ENCODE measurements at regions not wholly inside any gene's neighbourhood (a gene's known extent, or its start where the extent isn't known, plus 50 kb on each side); places are given as distances from the start of the nearest gene placed in this dataset.
A peak's percentile ranks its signal among the peaks of the same experiment; 100 is the strongest.

DNA sequence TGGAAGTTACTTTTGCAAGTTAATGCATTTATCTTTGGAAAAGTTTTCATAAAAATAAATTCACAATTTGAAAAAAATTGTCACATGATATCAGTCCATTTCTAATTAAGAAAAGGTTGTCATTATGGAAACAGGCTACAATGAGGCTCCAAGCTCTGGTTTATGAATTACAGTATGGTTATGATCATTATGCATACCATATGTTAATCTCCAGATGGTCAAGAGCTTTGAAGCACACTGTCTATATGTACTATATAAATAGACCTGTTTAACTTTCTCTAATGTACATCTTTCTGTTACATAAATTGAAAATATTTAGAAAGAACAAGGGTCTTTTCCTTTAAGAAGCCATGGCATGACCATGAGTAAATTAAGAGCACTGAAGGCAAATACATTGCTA is 2338.8 kb downstream of the PCDH7 start:
- DNase-seq (ENCODE audit: low read depth, low spot score): no peak
- no peak for TF ChIP-seq YY1 (IDR thresholded peaks at IDR 0.05; ENCODE audit: insufficient read depth, insufficient read length)
- TF ChIP-seq ZNF274 (IDR thresholded peaks at IDR 0.05; ENCODE audit: low read depth, low read length): no peak
- TF ChIP-seq SUZ12 (IDR thresholded peaks at IDR 0.05; ENCODE audit: extremely low read depth, insufficient read depth, insufficient read length): no peak
- H3K9ac ChIP-seq (ENCODE audit: insufficient read length, low read depth): no peak overlapping the region
- no peaks in the 10 kb centered on the region for H3K9me3 ChIP-seq (ENCODE audit: insufficient read depth, low read length)
- H3K4me1 ChIP-seq (ENCODE audit: insufficient read depth, insufficient read length): no peaks in the 10 kb centered on the region
- H3K27me3 ChIP-seq (ENCODE audit: insufficient read depth, insufficient read length): no peaks in the 10 kb centered on the region
- H3K4me3 ChIP-seq (ENCODE audit: insufficient read length, low read depth): no peak overlapping the region
- no peaks in the 10 kb centered on the region for H3K36me3 ChIP-seq (ENCODE audit: insufficient read depth, insufficient read length, low read length)

DNA sequence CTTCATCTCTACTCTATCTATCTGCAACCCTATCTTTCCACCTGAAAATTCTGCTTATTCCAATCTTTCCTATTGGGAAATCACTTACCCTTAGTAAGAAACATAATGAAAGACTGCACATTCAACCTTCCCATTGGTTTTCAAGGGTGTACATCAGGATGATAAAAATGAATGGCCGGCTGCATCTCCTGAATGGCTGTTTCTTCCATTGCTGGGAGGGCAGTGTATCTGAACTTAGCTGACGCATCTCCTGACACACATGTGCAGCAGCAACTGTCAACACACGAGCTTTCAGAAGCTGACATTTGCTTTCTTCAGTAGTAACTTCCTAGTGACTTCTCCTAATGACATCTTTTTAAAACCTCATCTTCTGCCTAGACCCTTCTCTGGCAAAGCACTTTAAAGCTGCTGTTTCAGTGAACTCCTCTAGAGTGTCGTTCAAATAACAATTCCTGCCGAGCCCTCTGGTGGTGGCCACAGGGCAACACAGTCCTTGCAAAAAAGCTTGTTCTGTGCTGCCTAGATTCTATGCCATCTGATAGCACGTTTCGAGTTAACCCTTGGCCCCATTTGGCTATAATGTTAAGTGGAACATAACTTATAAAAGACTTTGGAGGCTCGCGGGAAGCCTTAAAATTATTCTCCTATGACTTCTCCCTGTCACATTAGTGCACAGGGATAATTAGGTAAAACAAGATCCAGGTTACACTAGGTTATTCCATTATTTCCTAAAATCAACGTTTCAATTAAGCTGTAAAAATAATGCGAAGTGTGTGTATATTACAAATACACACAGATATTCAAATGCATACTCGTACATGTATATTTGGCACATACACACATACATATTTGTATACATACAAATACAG is 2340.7 kb downstream of the PCDH7 start:
- H3K27me3 ChIP-seq (ENCODE audit: insufficient read depth, insufficient read length): no peaks in the 10 kb centered on the region
- no peaks in the 10 kb centered on the region for H3K36me3 ChIP-seq (ENCODE audit: insufficient read depth, insufficient read length, low read length)
- H3K9ac ChIP-seq (ENCODE audit: insufficient read length, low read depth): no peak overlapping the region
- DNase-seq (ENCODE audit: low read depth, low spot score): peak; percentile 51
- no peak overlapping the region for H3K4me3 ChIP-seq (ENCODE audit: insufficient read length, low read depth)
- H3K4me1 ChIP-seq (ENCODE audit: insufficient read depth, insufficient read length): no peaks in the 10 kb centered on the region
- TF ChIP-seq ZNF274 (IDR thresholded peaks at IDR 0.05; ENCODE audit: low read depth, low read length): no peak
- no peak for TF ChIP-seq SUZ12 (IDR thresholded peaks at IDR 0.05; ENCODE audit: extremely low read depth, insufficient read depth, insufficient read length)
- TF ChIP-seq YY1 (IDR thresholded peaks at IDR 0.05; ENCODE audit: insufficient read depth, insufficient read length): no peak
- H3K9me3 ChIP-seq (ENCODE audit: insufficient read depth, low read length): no peaks in the 10 kb centered on the region

- Histone ChIP-seq H3K9ac (ENCODE audit: insufficient read length, low read depth) (no peak overlapping the region), H3K36me3 (ENCODE audit: insufficient read depth, insufficient read length, low read length) (no peaks in the 10 kb centered on the region), H3K9me3 (ENCODE audit: insufficient read depth, low read length) (no peaks in the 10 kb centered on the region), H3K4me1 (ENCODE audit: insufficient read depth, insufficient read length) (no peaks in the 10 kb centered on the region), H3K4me3 (ENCODE audit: insufficient read length, low read depth) (no peak overlapping the region), H3K27me3 (ENCODE audit: insufficient read depth, insufficient read length) (no peaks in the 10 kb centered on the region)
- no peak for TF ChIP-seq YY1 (IDR thresholded peaks at IDR 0.05; ENCODE audit: insufficient read depth, insufficient read length)
- no peak for TF ChIP-seq SUZ12 (IDR thresholded peaks at IDR 0.05; ENCODE audit: extremely low read depth, insufficient read depth, insufficient read length)
- TF ChIP-seq ZNF274 (IDR thresholded peaks at IDR 0.05; ENCODE audit: low read depth, low read length): no peak
- DNase-seq (ENCODE audit: low read depth, low spot score): no peak
These were observed 2341.6 kb downstream of the PCDH7 start for GRCh38 chr4:33061727-33062126.

DNA sequence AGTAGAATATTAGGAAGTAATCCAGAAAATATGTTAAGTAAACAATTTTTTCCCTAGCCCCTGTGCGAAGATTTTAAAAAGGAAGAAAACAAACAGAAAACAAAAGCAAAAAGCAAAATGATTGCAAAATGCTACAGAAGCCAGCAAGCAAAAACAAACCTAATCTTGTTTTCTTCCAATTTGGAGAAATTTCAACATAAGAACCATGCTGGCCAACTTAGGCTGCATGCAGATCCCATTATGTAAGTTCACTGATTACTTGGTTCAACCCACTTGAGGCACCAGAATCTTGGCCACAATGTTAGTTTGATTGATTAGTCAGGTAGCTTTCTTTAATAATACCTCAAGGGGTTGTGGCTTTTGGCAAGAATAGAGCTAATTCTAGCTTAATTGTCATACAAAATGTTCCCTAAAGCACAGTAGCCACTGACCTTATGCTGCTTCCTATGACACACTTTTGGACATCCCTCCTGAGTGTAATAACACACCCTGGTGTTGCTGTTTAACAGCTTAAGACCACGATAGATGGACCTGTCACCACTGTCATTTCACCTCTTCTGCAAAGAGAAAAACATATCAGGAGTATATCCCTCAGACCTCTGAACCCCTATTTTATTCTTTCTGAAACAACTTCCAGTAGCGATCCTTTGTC is 2342.1 kb downstream of the PCDH7 start:
- no peaks in the 10 kb centered on the region for H3K4me1 ChIP-seq (ENCODE audit: insufficient read depth, insufficient read length)
- no peaks in the 10 kb centered on the region for H3K9me3 ChIP-seq (ENCODE audit: insufficient read depth, low read length)
- H3K36me3 ChIP-seq (ENCODE audit: insufficient read depth, insufficient read length, low read length): no peaks in the 10 kb centered on the region
- no peaks in the 10 kb centered on the region for H3K27me3 ChIP-seq (ENCODE audit: insufficient read depth, insufficient read length)
- no peak overlapping the region for H3K9ac ChIP-seq (ENCODE audit: insufficient read length, low read depth)
- DNase-seq (ENCODE audit: low read depth, low spot score): no peak
- TF ChIP-seq SUZ12 (IDR thresholded peaks at IDR 0.05; ENCODE audit: extremely low read depth, insufficient read depth, insufficient read length): no peak
- TF ChIP-seq ZNF274 (IDR thresholded peaks at IDR 0.05; ENCODE audit: low read depth, low read length): no peak
- TF ChIP-seq YY1 (IDR thresholded peaks at IDR 0.05; ENCODE audit: insufficient read depth, insufficient read length): no peak
- H3K4me3 ChIP-seq (ENCODE audit: insufficient read length, low read depth): no peak overlapping the region

GRCh38 chr4:33063241-33063640 is 2343.1 kb downstream of the PCDH7 start:
- Histone ChIP-seq H3K4me3 (ENCODE audit: insufficient read length, low read depth) (no peak overlapping the region), H3K4me1 (ENCODE audit: insufficient read depth, insufficient read length) (no peaks in the 10 kb centered on the region), H3K27me3 (ENCODE audit: insufficient read depth, insufficient read length) (no peaks in the 10 kb centered on the region), H3K9me3 (ENCODE audit: insufficient read depth, low read length) (no peaks in the 10 kb centered on the region), H3K36me3 (ENCODE audit: insufficient read depth, insufficient read length, low read length) (no peaks in the 10 kb centered on the region), H3K9ac (ENCODE audit: insufficient read length, low read depth) (no peak overlapping the region)
- TF ChIP-seq YY1 (IDR thresholded peaks at IDR 0.05; ENCODE audit: insufficient read depth, insufficient read length): no peak
- no peak for TF ChIP-seq SUZ12 (IDR thresholded peaks at IDR 0.05; ENCODE audit: extremely low read depth, insufficient read depth, insufficient read length)
- TF ChIP-seq ZNF274 (IDR thresholded peaks at IDR 0.05; ENCODE audit: low read depth, low read length): no peak
- no peak for DNase-seq (ENCODE audit: low read depth, low spot score)

DNA sequence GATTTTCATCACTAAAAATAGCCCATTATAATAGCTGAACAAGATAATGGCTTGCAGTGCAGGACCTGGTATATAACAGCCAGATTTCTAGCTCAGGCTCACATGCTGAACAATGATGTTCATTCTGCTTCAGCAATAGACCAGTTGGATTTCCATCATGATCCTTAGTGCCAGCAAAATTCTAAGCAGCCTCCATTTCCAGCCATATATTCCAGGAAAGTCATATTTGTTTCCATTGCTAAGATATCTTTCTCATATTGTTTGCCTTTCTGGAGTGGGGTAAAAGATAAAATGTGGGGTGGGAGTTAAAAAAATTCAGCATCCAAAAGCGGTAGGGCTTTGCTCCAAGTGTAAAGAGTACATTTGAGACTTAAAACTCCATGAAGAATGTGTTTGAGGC is 2344.1 kb downstream of the PCDH7 start:
- DNase-seq (ENCODE audit: low read depth, low spot score): no peak
- no peaks in the 10 kb centered on the region for H3K27me3 ChIP-seq (ENCODE audit: insufficient read depth, insufficient read length)
- H3K9ac ChIP-seq (ENCODE audit: insufficient read length, low read depth): no peak overlapping the region
- no peak overlapping the region for H3K4me3 ChIP-seq (ENCODE audit: insufficient read length, low read depth)
- no peaks in the 10 kb centered on the region for H3K36me3 ChIP-seq (ENCODE audit: insufficient read depth, insufficient read length, low read length)
- no peak for TF ChIP-seq ZNF274 (IDR thresholded peaks at IDR 0.05; ENCODE audit: low read depth, low read length)
- no peak for TF ChIP-seq SUZ12 (IDR thresholded peaks at IDR 0.05; ENCODE audit: extremely low read depth, insufficient read depth, insufficient read length)
- TF ChIP-seq YY1 (IDR thresholded peaks at IDR 0.05; ENCODE audit: insufficient read depth, insufficient read length): no peak
- H3K9me3 ChIP-seq (ENCODE audit: insufficient read depth, low read length): peaks cover 7% of the 10 kb centered on the region; the same call in 1 of the 2 replicates
- H3K4me1 ChIP-seq (ENCODE audit: insufficient read depth, insufficient read length): no peaks in the 10 kb centered on the region

- no peak overlapping the region for H3K9ac ChIP-seq (ENCODE audit: insufficient read length, low read depth)
- DNase-seq (ENCODE audit: low read depth, low spot score): no peak
- peaks cover 7% of the 10 kb centered on the region; the same call in 1 of the 2 replicates for H3K9me3 ChIP-seq (ENCODE audit: insufficient read depth, low read length)
- H3K4me1 ChIP-seq (ENCODE audit: insufficient read depth, insufficient read length): no peaks in the 10 kb centered on the region
- H3K4me3 ChIP-seq (ENCODE audit: insufficient read length, low read depth): no peak overlapping the region
- no peaks in the 10 kb centered on the region for H3K27me3 ChIP-seq (ENCODE audit: insufficient read depth, insufficient read length)
- TF ChIP-seq SUZ12 (IDR thresholded peaks at IDR 0.05; ENCODE audit: extremely low read depth, insufficient read depth, insufficient read length) (no peak), ZNF274 (IDR thresholded peaks at IDR 0.05; ENCODE audit: low read depth, low read length) (no peak), YY1 (IDR thresholded peaks at IDR 0.05; ENCODE audit: insufficient read depth, insufficient read length) (no peak)
- H3K36me3 ChIP-seq (ENCODE audit: insufficient read depth, insufficient read length, low read length): no peaks in the 10 kb centered on the region
These were observed 2345.6 kb downstream of the PCDH7 start for GRCh38 chr4:33065749-33066148.

All from NT2/D1 (cell line).